GM12878 (cell line): ENCODE measurements at regions not wholly inside any gene's neighbourhood (a gene's known extent, or its start where the extent isn't known, plus 50 kb on each side); places are given as distances from the start of the nearest gene placed in this dataset.

ENCODE experiments used
- ATAC-seq: fragments of 200-7000 bp; cut with Tn5 transposase; 3 replicates; pipeline ENCODE4 v1.9.1; 2020; ENCODE audit warnings: mild to moderate bottlenecking, moderate library complexity
- BruUV-seq: library from RNA; stranded (reverse); fragments of 400-500 nt; replicated peaks from 2 replicates; lab custom pipeline; 2021; lab: Mats Ljungman, UMichigan
- CTCF ChIA-PET: fragments of 300-600 bp; sonication (Branson Sonifier 250); formaldehyde crosslinking; extraction: SDS; loops from one replicate; lab custom pipeline; 2021; ENCODE audit warnings: inconsistent platforms; lab: Yijun Ruan, JAX
- POLR2A ChIA-PET: fragments of 350-600 bp; formaldehyde crosslinking; extraction: SDS; loops from one replicate; lab custom pipeline; 2021; ENCODE audit warnings: inconsistent platforms; lab: Charles Lee
- RAD21 ChIA-PET: fragments of 300-600 bp; sonication (Branson Sonifier 250); formaldehyde crosslinking; loops from one replicate; lab custom pipeline; 2023; ENCODE audit warnings: antibody characterized with exemption; ENCODE audit not compliant: unreplicated experiment; lab: Charles Lee
- SMC1A ChIA-PET: fragments of 300-600 bp; sonication (Branson Sonifier 250); formaldehyde crosslinking; loops from one replicate; lab custom pipeline; 2023; ENCODE audit not compliant: unreplicated experiment, uncharacterized antibody; lab: Charles Lee
- DNase-seq: peaks from one replicate; pipeline ENCODE4 v3.0.0-alpha.2; 2011; ENCODE audit warnings: low read depth, low spot score
- FAIRE-seq: peaks from 3 replicates; lab custom pipeline; 2011; peaks lifted over from hg19 to GRCh38; lab: Jason Lieb, UNC
- H2AFZ ChIP-seq: 2 replicates; pipeline ENCODE4 v1.6.0; 2011; ENCODE audit warnings: low read depth, low read length, control low read depth; ENCODE audit not compliant: control insufficient read depth
- H3K27ac ChIP-seq: 2 replicates; pipeline ENCODE4 v1.5.1; 2011; ENCODE audit warnings: control low read depth; ENCODE audit not compliant: control insufficient read depth, insufficient read depth
- H3K27me3 ChIP-seq, 2 experiments: replicated peaks in 1 of 2; 2 replicates each; pipeline versions ENCODE4 v1.6.0 to v1.6.1; 2011; ENCODE audit warnings: low read length in 1 of 2; ENCODE audit not compliant: control insufficient read depth in 2 of 2, insufficient read depth in 2 of 2
- H3K36me3 ChIP-seq, 2 experiments: 2 replicates each; pipeline ENCODE4 v1.5.1; 2011; ENCODE audit warnings: low read length in 1 of 2; ENCODE audit not compliant: control insufficient read depth in 2 of 2, insufficient read depth in 2 of 2
- H3K4me1 ChIP-seq: 2 replicates; pipeline ENCODE4 v1.6.1; 2011; ENCODE audit warnings: mild to moderate bottlenecking, low read length, moderate library complexity, mixed read lengths; ENCODE audit not compliant: control insufficient read depth, insufficient read depth
- H3K4me2 ChIP-seq: 2 replicates; pipeline ENCODE4 v1.6.0; 2011; ENCODE audit warnings: control low read depth; ENCODE audit not compliant: control insufficient read depth, insufficient read depth
- H3K4me3 ChIP-seq: fragments of 200-600 bp; sonication (generic); 2 replicates; pipeline ENCODE4 v1.5.1; 2016
- H3K79me2 ChIP-seq: 2 replicates; pipeline ENCODE4 v1.6.0; 2011; ENCODE audit warnings: low read length; ENCODE audit not compliant: control insufficient read depth, insufficient read depth
- H3K9ac ChIP-seq: 2 replicates; pipeline ENCODE4 v1.8.0; 2011; ENCODE audit warnings: low read length, control low read depth, mixed read lengths; ENCODE audit not compliant: control insufficient read depth, insufficient read depth
- H3K9me3 ChIP-seq: replicated peaks from 3 replicates; pipeline ENCODE4 v1.5.1; 2011; ENCODE audit warnings: mild to moderate bottlenecking, low read length; ENCODE audit not compliant: control insufficient read depth, insufficient read depth
- H4K20me1 ChIP-seq: 2 replicates; pipeline ENCODE4 v1.6.0; 2011; ENCODE audit not compliant: control insufficient read depth, insufficient read depth
- BACH1 ChIP-seq: fragments of 450-650 bp; IDR thresholded peaks from 2 replicates; pipeline ENCODE4 v1.6.1; 2017; ENCODE audit warnings: mild to moderate bottlenecking, borderline replicate concordance
- CBX5 ChIP-seq: sonication (generic); IDR thresholded peaks from 2 replicates; pipeline ENCODE4 v1.6.1; 2016; ENCODE audit warnings: low read depth, moderate library complexity, mild to moderate bottlenecking, inconsistent platforms
- NFYB ChIP-seq: IDR thresholded peaks from 2 replicates; pipeline ENCODE4 v1.6.1; 2011; ENCODE audit warnings: low read depth, mild to moderate bottlenecking, low read length, improper control_type of control experiment, moderate library complexity; ENCODE audit not compliant: insufficient read depth
- NKRF ChIP-seq: fragments of 450-650 bp; conservative IDR thresholded peaks from 2 replicates; pipeline ENCODE4 v1.6.1; 2017; ENCODE audit warnings: mild to moderate bottlenecking, moderate library complexity
- PAX5 ChIP-seq: IDR thresholded peaks from 2 replicates; pipeline ENCODE4 v1.6.1; 2011; ENCODE audit warnings: low read depth, low read length, borderline replicate concordance
- SP1 ChIP-seq: IDR thresholded peaks from one replicate; pipeline ENCODE4 v1.6.1; 2011; ENCODE audit warnings: low read depth, low read length
- SREBF2 ChIP-seq: IDR thresholded peaks from 2 replicates; pipeline ENCODE4 v1.6.1; 2012; ENCODE audit warnings: mild to moderate bottlenecking, low read length
- TARDBP ChIP-seq: IDR thresholded peaks from 2 replicates; pipeline ENCODE4 v1.6.1; 2016; ENCODE audit warnings: borderline replicate concordance
- ZBTB11 ChIP-seq: fragments of 450-650 bp; formaldehyde crosslinking; IDR thresholded peaks from 2 replicates; pipeline ENCODE4 v1.5.0; 2022; ENCODE audit warnings: mild to moderate bottlenecking, missing genetic modification characterization
- ZBTB33 ChIP-seq: fragments of 450-650 bp; IDR thresholded peaks from 2 replicates; pipeline ENCODE4 v1.6.1; 2017; ENCODE audit warnings: mild to moderate bottlenecking
- ZBTB40 ChIP-seq: fragments of 450-650 bp; IDR thresholded peaks from 2 replicates; pipeline ENCODE4 v1.6.1; 2016; ENCODE audit warnings: mild to moderate bottlenecking, moderate library complexity, borderline replicate concordance
- ZNF207 ChIP-seq: fragments of 450-650 bp; IDR thresholded peaks from 2 replicates; pipeline ENCODE4 v1.6.1; 2014; ENCODE audit warnings: antibody characterized with exemption, mild to moderate bottlenecking, borderline replicate concordance
- WGBS: methylation state at CpG from one replicate; pipeline ENCODE4 v1.1.6; 2016; ENCODE audit warnings: low lambda C conversion rate; ENCODE audit not compliant: insufficient replicate concordance, insufficient coverage; ENCODE audit errors: missing lambda C conversion rate; 5-methylcytosine and 5-hydroxymethylcytosine counted together
- in situ Hi-C: fragments of 300-500 bp; cut with MboI; formaldehyde crosslinking; loops from 9 replicates; pipeline ENCODE4 v1.14.3; 2018; ENCODE audit warnings: mixed read lengths
- intact Hi-C: fragments of 100-400 bp; cut with micrococcal nuclease; formaldehyde crosslinking; loops from one replicate; pipeline ENCODE4 v1.14.2; 2022; ENCODE audit not compliant: unreplicated experiment

GRCh38 chr4:112966701-112967488 is 82.6 kb upstream of the ANK2 start:
- Histone ChIP-seq H3K36me3 (no peaks in the 10 kb centered on the region), H4K20me1 (no peaks in the 10 kb centered on the region), H2AFZ (no peak overlapping the region), H3K27ac (no peak overlapping the region), H3K27me3 (no peaks in the 10 kb centered on the region), H3K4me1 (no peaks in the 10 kb centered on the region), H3K4me3 (no peak overlapping the region), H3K9ac (no peak overlapping the region), H3K79me2 (no peaks in the 10 kb centered on the region), H3K4me2 (no peak overlapping the region), H3K9me3 (no peaks in the 10 kb centered on the region)
- POLR2A ChIA-PET: no interaction called here
- FAIRE-seq: no peak
- in situ Hi-C loops: no loop called here
- intact Hi-C loops: no loop called here
- SMC1A ChIA-PET: no interaction called here
- BruUV-seq: no TSS peak
- RAD21 ChIA-PET: interaction anchor here (1.1 kb wide), 1 partner anchor 20 kb away, joined by 3 read pairs; no protein-coding TSS in a partner anchor
- DNase-seq: no peak
- 78% methylated on average over 5 of the region's 5 CpGs for WGBS
- ATAC-seq: no peak
- CTCF ChIA-PET: interaction anchor here (0.6 to 1.0 kb wide), 3 partner anchors 13 to 18 kb away, joined by 3 to 4 read pairs (median 4); no protein-coding TSS in a partner anchor
- TF ChIP-seq ZBTB40 (no peak), ZBTB11 (CRISPR knock-in tag) (no peak), SP1 (no peak), ZBTB33 (no peak), NFYB (no peak), TARDBP (no peak), ZNF207 (no peak), NKRF (no peak), SREBF2 (no peak), PAX5 (no peak), BACH1 (no peak), CBX5 (no peak)
